Lower lobe of right lung (tissue), 2 donors: ENCODE measurements at regions not wholly inside any gene's neighbourhood (a gene's known extent, or its start where the extent isn't known, plus 50 kb on each side); places are given as distances from the start of the nearest gene placed in this dataset.
"Not testable (repeated sequence)": the region's sequence is repeated elsewhere in the genome, so short reads cannot be mapped to it uniquely, and the experiment has no call there.

Experiments
- ATAC-seq, 2 donors: fragments of 200-7000 bp; cut with Tn5 transposase; one replicate each; pipeline ENCODE4 v1.9.1; 2020 to 2022; ENCODE audit warnings: mild to moderate bottlenecking in 2 of 2, moderate library complexity in 2 of 2
- DNase-seq: peaks from one replicate; pipeline ENCODE4 v3.0.0-alpha.2; 2020
- H3K27ac ChIP-seq: fragments of 200-600 bp; one replicate; pipeline ENCODE4 v1.8.0; 2022
- H3K27me3 ChIP-seq: fragments of 200-600 bp; one replicate; pipeline ENCODE4 v1.8.0; 2022; ENCODE audit warnings: low read depth
- H3K36me3 ChIP-seq: fragments of 200-600 bp; one replicate; pipeline ENCODE4 v1.8.0; 2022; ENCODE audit warnings: mild to moderate bottlenecking
- H3K4me1 ChIP-seq: fragments of 200-600 bp; one replicate; pipeline ENCODE4 v1.8.0; 2022
- H3K4me3 ChIP-seq: fragments of 200-600 bp; one replicate; pipeline ENCODE4 v1.8.0; 2022; ENCODE audit warnings: mild to moderate bottlenecking
- H3K9me3 ChIP-seq: fragments of 200-600 bp; one replicate; pipeline ENCODE4 v1.8.0; 2022
- intact Hi-C: fragments of 100-400 bp; cut with DNase I; formaldehyde crosslinking; loops from one replicate; pipeline ENCODE4 v1.11.0; 2022
- TF ChIP-seq, protein P1 (sequence below): fragments of 200-600 bp; IDR thresholded peaks from one replicate; pipeline ENCODE4 v1.8.0; 2022; ENCODE audit warnings: antibody characterized with exemption, mild to moderate bottlenecking
- donor health status: DM: no; HTN: yes; CAD: no; lungs with severe emphysema.

DNA sequence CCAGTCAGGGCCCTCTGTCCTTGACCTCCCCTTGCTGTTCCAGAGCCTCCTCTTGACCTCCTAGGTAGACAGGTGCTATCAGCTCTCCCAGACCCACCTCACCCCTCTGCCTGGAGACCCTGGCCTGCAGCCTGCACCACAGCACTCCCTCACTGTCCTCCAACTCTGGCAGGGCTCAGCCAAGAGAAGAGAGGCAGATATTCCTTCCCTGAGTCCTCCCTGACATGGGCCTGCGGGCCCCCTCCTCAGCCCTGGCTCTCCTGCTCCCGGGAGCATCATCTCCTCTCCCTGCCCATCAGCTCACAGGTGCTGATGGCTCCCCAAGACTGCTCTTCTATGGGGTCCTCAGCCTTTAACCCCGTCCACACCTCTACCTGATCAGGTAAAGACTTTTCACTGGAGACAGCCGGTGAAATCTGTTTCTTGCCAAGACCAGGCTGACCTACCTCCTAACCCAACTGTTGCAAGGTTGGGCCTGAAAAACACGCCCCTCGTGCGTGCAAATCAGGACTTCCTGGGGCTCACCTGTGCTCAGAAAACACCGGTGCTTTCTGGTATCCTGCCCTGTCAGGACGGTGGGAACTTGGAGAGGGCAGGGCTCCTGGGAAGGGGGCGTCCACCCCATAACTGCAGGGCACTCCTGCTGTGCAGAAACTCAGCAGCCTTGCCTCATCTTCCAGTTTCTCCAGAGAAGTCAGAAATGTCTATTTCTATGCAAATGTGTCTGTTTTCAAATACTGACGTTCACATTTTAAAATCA is 160.7 kb downstream of the SHANK2 start:
- no peaks in the 10 kb centered on the region for H3K27me3 ChIP-seq
- intact Hi-C loops = no loop called here
- no peaks in the 10 kb centered on the region for H3K4me1 ChIP-seq
- TF ChIP-seq, protein P1, sequence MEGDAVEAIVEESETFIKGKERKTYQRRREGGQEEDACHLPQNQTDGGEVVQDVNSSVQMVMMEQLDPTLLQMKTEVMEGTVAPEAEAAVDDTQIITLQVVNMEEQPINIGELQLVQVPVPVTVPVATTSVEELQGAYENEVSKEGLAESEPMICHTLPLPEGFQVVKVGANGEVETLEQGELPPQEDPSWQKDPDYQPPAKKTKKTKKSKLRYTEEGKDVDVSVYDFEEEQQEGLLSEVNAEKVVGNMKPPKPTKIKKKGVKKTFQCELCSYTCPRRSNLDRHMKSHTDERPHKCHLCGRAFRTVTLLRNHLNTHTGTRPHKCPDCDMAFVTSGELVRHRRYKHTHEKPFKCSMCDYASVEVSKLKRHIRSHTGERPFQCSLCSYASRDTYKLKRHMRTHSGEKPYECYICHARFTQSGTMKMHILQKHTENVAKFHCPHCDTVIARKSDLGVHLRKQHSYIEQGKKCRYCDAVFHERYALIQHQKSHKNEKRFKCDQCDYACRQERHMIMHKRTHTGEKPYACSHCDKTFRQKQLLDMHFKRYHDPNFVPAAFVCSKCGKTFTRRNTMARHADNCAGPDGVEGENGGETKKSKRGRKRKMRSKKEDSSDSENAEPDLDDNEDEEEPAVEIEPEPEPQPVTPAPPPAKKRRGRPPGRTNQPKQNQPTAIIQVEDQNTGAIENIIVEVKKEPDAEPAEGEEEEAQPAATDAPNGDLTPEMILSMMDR = no peak
- no peak overlapping the region for H3K4me3 ChIP-seq
- DNase-seq (no peak), ATAC-seq (no peak)
- no peaks in the 10 kb centered on the region for H3K9me3 ChIP-seq
- peaks cover 8% of the 10 kb centered on the region for H3K36me3 ChIP-seq
- no peak overlapping the region for H3K27ac ChIP-seq

DNA sequence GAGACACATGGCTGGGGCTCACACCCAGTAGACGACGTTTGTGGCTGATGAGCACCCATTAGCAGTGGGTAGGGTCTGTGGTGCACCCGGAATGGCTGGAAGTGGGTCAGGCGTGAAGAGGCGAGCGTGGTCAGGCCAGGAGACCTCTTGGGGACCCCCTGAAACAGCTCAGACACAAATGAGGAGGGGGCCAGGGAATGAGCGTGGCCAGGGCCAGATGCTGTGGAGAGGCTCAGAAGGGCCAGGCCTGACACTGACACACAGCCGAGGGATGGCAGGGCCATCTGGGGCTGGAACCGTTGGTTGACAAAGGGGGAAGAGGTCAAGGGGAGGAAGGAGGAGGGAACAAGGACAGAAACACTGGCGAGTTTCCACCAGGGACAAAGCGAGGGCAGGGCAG is 162.8 kb downstream of the SHANK2 start:
- no peak overlapping the region for H3K27ac ChIP-seq
- intact Hi-C loops = no loop called here
- DNase-seq (no peak), ATAC-seq (no peak)
- peaks cover 8% of the 10 kb centered on the region for H3K36me3 ChIP-seq
- no peak overlapping the region for H3K4me3 ChIP-seq
- H3K9me3 ChIP-seq = no peaks in the 10 kb centered on the region
- no peaks in the 10 kb centered on the region for H3K4me1 ChIP-seq
- TF ChIP-seq, protein P1 = no peak
- H3K27me3 ChIP-seq = no peaks in the 10 kb centered on the region

DNA sequence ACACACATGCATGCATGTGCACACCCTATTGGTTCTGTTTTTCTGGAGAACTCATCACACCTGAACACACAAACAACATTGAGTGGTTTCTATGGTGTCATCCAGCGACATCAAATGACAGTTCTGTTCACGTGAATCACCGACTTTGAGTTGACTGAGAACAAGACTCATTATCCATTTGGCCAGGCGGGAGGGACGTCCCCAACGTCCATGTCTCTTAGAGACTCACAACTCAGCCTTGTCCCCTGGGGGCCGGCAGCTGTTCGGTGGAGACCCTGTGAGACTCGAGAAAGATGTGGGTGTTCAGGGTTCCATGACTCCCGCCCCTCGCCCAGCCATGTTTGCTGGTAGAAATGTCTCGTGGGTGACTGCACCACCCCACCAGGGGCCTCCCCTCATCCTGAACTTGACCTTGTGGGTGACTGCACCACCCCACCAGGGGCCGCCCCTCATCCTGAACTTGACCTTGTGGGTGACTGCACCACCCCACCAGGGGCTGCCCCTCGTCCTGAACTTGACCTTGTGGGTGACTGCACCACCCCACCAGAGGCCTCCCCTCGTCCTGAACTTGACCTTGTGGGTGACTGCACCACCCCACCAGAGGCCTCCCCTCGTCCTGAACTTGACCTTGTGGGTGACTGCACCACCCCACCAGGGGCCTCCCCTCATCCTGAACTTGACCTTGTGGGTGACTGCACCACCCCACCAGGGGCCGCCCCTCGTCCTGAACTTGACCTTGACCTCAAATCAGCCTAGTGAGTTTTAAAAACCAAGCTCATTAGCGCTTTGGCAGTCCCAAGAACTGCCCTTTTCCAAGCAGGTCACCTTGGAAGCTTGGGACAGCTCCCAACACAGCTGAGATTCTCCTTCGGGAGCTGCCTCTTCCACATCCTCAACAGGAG is 163.8 kb downstream of the SHANK2 start:
- H3K4me1 ChIP-seq, H3K36me3 ChIP-seq, DNase-seq, H3K4me3 ChIP-seq, ATAC-seq, H3K9me3 ChIP-seq, H3K27ac ChIP-seq, H3K27me3 ChIP-seq, intact Hi-C loops: not testable (repeated sequence)

DNA sequence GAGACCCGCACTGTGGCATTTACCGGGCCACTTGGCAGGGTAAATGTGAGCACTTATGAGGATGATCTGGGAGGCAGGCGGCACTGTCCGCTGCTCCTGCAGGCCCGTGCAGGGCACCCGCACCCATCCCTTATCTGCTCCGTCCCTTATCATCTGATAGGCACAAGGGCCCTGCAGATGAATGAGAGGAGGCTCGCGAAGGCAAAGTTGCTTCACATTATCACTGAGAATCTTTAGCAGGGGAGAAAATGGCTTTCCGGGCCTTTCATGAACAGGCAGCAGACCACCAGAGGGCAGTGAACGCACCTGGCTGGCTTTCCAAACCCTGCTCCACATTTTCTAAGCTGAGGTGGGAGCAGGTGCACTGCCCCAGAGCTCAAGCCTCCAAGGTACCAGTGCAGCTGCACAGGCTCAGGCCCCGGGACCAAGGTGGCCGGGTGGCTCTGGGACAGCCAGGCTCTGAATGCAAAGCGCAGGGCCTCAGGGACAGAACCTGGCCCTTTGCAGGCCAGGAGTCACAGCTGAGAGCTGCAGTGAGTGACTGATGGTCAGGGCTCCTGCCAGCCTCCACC is 165.6 kb downstream of the SHANK2 start:
- TF ChIP-seq, protein P1 = peak; percentile 33
- Histone ChIP-seq H3K27me3 (no peaks in the 10 kb centered on the region), H3K4me1 (no peaks in the 10 kb centered on the region), H3K36me3 (peaks cover 5% of the 10 kb centered on the region), H3K27ac (no peak overlapping the region), H3K9me3 (no peaks in the 10 kb centered on the region), H3K4me3 (no peak overlapping the region)
- no peak for DNase-seq
- peak in 1 of 2 donors; percentile 41 for ATAC-seq
- intact Hi-C loops = no loop called here

DNA sequence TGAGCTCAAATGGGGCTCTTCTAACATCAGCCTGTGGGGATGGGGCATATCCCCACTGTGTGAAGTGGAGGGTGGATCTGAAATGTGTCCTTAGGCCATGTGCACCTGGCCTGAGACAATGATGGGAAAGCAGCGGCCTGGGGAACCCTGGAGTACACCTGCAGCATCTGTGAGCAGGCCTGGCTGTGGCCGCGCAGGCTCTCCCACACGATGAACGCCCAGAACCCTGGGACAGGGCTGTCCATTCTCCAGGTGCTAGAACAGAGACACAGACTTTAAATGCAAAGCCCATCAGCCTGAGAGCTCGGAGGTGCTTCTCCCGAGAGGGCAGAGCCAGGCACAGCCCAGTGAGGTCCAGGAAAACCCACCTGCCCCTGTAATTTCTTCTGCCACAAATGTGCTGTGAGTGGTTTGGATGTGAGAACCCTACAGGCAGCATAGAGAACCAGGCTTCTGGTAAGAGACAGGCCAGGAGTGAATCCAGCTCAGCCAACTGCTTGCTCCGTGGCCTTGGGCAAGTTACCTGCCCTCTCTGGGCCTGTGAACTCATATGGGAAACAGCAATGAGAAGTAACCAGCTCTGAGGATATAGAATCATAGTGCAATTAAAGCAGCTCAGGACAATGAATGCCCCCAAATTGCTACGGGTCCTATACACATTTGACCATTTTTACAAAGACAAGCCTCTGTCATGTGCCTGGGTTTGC is 167.9 kb downstream of the SHANK2 start:
- no peak for ATAC-seq
- intact Hi-C loops = no loop called here
- TF ChIP-seq, protein P1 = no peak
- H3K27ac ChIP-seq = no peak overlapping the region
- no peak overlapping the region for H3K4me3 ChIP-seq
- no peaks in the 10 kb centered on the region for H3K27me3 ChIP-seq
- no peaks in the 10 kb centered on the region for H3K4me1 ChIP-seq
- no peak for DNase-seq
- H3K9me3 ChIP-seq = no peaks in the 10 kb centered on the region
- H3K36me3 ChIP-seq = no peaks in the 10 kb centered on the region
